ENCODE measurements at regions not wholly inside any gene's neighbourhood (a gene's known extent, or its start where the extent isn't known, plus 50 kb on each side); places are given as distances from the start of the nearest gene placed in this dataset.

DNA sequence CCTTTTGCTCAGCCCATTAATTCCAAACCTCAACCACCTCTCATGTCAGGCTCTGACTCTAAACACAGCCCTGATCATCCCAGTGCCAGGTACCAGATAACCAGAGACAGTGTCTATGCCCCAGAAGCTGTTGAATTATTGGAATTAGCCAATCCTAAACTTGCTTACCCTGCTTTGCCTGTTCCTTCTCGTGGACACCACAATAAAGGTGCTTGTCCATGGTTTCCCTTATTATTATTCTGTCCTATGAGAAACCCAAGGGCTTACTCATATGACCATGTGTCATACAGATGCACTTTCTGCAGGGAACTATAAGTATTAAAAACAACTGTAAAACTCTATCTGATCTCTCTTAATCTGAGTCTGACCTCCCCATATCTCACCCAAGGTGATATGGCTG is 2193.8 kb upstream of the PIK3C3 start:
- Histone ChIP-seq H3K9me2 (replicated peaks; ENCODE audit: insufficient read depth, low read length) (no peaks in the 10 kb centered on the region), H3K4me3 (ENCODE audit: low read length) (no peak overlapping the region), H3K9ac (ENCODE audit: low read length) (no peak overlapping the region), H3K36me3 (ENCODE audit: insufficient read depth, low read length) (no peaks in the 10 kb centered on the region), H2AFZ (ENCODE audit: low read length) (no peak overlapping the region), H3K79me2 (ENCODE audit: low read length) (no peaks in the 10 kb centered on the region), H3K27ac (ENCODE audit: low read length) (no peak overlapping the region), H3K27me3 (ENCODE audit: low read length) (no peaks in the 10 kb centered on the region), H3K4me2 (ENCODE audit: low read depth, low read length, poor library complexity, severe bottlenecking) (no peak overlapping the region), H3K9me3 (ENCODE audit: low read length) (peaks cover 33% of the 10 kb centered on the region), H3K4me1 (ENCODE audit: low read length) (no peaks in the 10 kb centered on the region), H4K20me1 (ENCODE audit: insufficient read depth, low read depth, low read length) (no peaks in the 10 kb centered on the region)
- DNase-seq = no peak

DNA sequence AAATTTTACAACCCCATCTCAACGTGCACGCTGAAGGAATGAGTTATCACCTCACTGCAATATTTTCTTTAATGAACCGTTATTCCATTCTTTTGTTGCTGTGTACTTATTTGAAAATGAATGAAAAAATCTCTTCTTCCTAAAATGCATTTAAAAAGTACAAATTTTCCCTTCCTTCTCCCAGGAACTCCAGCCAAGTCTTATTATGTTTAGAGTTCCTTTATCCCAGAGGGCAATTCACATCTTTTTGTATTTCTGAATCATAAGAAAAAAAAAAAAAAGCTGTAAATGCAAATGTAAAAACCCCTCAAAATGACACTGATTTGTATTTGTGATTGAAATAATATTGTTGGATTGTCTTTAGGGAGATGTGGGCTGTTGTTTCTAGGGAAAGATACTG is 2194.3 kb upstream of the CELF4 start:
- H3K36me3 ChIP-seq (ENCODE audit: insufficient read depth, low read length) = no peaks in the 10 kb centered on the region
- no peaks in the 10 kb centered on the region for H3K27me3 ChIP-seq (ENCODE audit: low read length)
- no peak for DNase-seq
- no peak overlapping the region for H3K4me3 ChIP-seq (ENCODE audit: low read length)
- H3K9ac ChIP-seq (ENCODE audit: low read length) = no peak overlapping the region
- H3K79me2 ChIP-seq (ENCODE audit: low read length) = no peaks in the 10 kb centered on the region
- H3K4me2 ChIP-seq (ENCODE audit: low read depth, low read length, poor library complexity, severe bottlenecking) = no peak overlapping the region
- no peak overlapping the region for H3K27ac ChIP-seq (ENCODE audit: low read length)
- H2AFZ ChIP-seq (ENCODE audit: low read length) = no peak overlapping the region
- H3K9me2 ChIP-seq (replicated peaks; ENCODE audit: insufficient read depth, low read length) = no peaks in the 10 kb centered on the region
- H3K4me1 ChIP-seq (ENCODE audit: low read length) = no peaks in the 10 kb centered on the region
- H4K20me1 ChIP-seq (ENCODE audit: insufficient read depth, low read depth, low read length) = no peaks in the 10 kb centered on the region
- H3K9me3 ChIP-seq (ENCODE audit: low read length) = peaks cover 31% of the 10 kb centered on the region

DNA sequence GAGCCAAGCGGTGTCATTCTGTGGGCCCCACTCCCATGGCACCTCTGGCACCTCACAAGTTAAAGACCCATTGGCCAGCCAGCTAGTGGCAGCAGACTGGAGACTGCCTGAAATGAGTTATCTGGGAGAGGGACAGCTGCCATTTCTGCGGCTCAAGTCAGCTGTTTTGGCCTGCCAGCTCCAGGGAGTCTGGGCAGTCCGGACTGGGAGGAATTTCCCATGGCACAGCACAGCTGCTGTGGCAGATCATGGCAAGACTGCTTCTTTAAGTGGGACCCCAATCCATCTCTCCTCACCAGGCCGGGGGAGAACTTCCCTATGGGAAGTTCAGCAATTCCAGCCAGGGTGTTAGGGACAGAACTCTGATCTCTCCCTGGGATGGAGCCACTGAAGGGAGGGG is 2187.6 kb upstream of the CELF4 start:
- DNase-seq = no peak
- H3K27ac ChIP-seq (ENCODE audit: low read length) = no peak overlapping the region
- peaks cover 42% of the 10 kb centered on the region for H3K9me3 ChIP-seq (ENCODE audit: low read length)
- H3K36me3 ChIP-seq (ENCODE audit: insufficient read depth, low read length) = no peaks in the 10 kb centered on the region
- no peaks in the 10 kb centered on the region for H3K27me3 ChIP-seq (ENCODE audit: low read length)
- no peaks in the 10 kb centered on the region for H3K79me2 ChIP-seq (ENCODE audit: low read length)
- no peak overlapping the region for H3K4me2 ChIP-seq (ENCODE audit: low read depth, low read length, poor library complexity, severe bottlenecking)
- H2AFZ ChIP-seq (ENCODE audit: low read length) = no peak overlapping the region
- H3K9me2 ChIP-seq (replicated peaks; ENCODE audit: insufficient read depth, low read length) = no peaks in the 10 kb centered on the region
- H4K20me1 ChIP-seq (ENCODE audit: insufficient read depth, low read depth, low read length) = no peaks in the 10 kb centered on the region
- no peak overlapping the region for H3K4me3 ChIP-seq (ENCODE audit: low read length)
- H3K9ac ChIP-seq (ENCODE audit: low read length) = no peak overlapping the region
- H3K4me1 ChIP-seq (ENCODE audit: low read length) = no peaks in the 10 kb centered on the region

DNA sequence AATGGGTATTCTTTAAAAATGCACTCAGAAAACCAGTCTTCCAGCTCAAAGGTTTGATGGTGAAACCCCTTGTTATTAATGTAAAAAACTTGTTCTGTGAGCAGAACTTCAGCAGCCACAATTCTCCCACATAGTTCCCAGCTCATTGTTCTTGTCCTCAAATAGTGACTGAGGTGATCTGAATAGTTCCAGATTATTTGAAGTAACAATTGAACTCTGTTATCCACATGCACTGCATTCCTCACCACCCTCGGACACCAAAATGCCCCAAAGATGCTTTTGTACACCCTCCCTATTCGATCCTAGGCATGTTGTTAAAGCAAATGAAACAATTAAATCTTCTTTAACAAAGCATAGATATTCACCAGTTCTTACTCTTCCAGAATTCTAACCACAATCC is 2186.8 kb upstream of the CELF4 start:
- H3K36me3 ChIP-seq (ENCODE audit: insufficient read depth, low read length) = no peaks in the 10 kb centered on the region
- DNase-seq = no peak

DNA sequence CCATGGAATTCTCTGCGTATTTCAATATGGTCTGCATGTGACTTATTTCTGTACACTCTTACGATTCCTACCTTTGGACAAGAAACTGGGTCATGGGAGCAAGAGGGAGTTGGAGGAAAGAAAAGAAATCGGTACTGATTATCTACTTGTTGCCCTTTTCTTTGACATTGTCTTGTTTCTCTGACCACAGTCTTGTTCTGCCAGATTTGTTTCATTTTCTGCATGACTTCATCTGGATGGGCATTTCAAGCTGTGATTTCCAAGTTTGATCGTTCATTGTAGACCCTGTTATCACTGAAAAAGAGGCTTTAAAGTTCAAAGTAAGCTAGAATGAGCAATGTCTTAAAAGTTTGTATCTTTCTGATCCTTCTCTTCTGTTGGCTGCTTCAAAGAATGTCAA is 2186.3 kb upstream of the CELF4 start:
- no peak overlapping the region for H3K9ac ChIP-seq (ENCODE audit: low read length)
- no peaks in the 10 kb centered on the region for H3K36me3 ChIP-seq (ENCODE audit: insufficient read depth, low read length)
- DNase-seq = no peak

More for the DNA sequence above, 2186.8 kb upstream of the CELF4 start:
- Histone ChIP-seq H3K27me3 (ENCODE audit: low read length) (no peaks in the 10 kb centered on the region), H2AFZ (ENCODE audit: low read length) (no peak overlapping the region), H3K4me3 (ENCODE audit: low read length) (no peak overlapping the region), H3K4me1 (ENCODE audit: low read length) (no peaks in the 10 kb centered on the region), H4K20me1 (ENCODE audit: insufficient read depth, low read depth, low read length) (no peaks in the 10 kb centered on the region), H3K27ac (ENCODE audit: low read length) (no peak overlapping the region), H3K9me3 (ENCODE audit: low read length) (peaks cover 40% of the 10 kb centered on the region), H3K9me2 (replicated peaks; ENCODE audit: insufficient read depth, low read length) (no peaks in the 10 kb centered on the region), H3K79me2 (ENCODE audit: low read length) (no peaks in the 10 kb centered on the region), H3K4me2 (ENCODE audit: low read depth, low read length, poor library complexity, severe bottlenecking) (no peak overlapping the region), H3K9ac (ENCODE audit: low read length) (no peak overlapping the region)

DNA sequence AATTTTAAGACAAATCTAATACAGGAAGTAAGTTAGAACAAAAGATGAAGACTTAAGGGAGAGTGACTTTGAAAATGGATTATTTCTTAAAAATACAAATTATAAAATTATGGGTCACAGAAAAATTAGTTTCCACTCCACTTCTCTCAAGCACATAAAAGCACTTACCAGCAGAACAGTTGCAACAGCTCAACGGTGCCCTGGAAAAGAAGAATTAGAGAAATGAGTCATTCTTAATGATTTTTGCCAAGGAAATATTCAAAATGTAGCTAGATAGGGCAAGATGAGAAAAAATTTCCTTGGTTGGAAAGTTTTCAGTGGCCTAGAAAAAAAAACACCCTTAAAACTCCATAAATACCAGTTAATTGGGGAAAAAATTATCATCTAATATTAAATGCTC is 2185.6 kb upstream of the CELF4 start:
- Histone ChIP-seq H2AFZ (ENCODE audit: low read length) (no peak overlapping the region), H3K9ac (ENCODE audit: low read length) (no peak overlapping the region), H3K79me2 (ENCODE audit: low read length) (no peaks in the 10 kb centered on the region), H4K20me1 (ENCODE audit: insufficient read depth, low read depth, low read length) (no peaks in the 10 kb centered on the region), H3K27ac (ENCODE audit: low read length) (no peak overlapping the region), H3K4me1 (ENCODE audit: low read length) (no peaks in the 10 kb centered on the region), H3K9me2 (replicated peaks; ENCODE audit: insufficient read depth, low read length) (no peaks in the 10 kb centered on the region; the same call in 1 of the 2 replicates), H3K4me3 (ENCODE audit: low read length) (no peak overlapping the region), H3K27me3 (ENCODE audit: low read length) (no peaks in the 10 kb centered on the region), H3K9me3 (ENCODE audit: low read length) (peaks cover 46% of the 10 kb centered on the region), H3K4me2 (ENCODE audit: low read depth, low read length, poor library complexity, severe bottlenecking) (no peak overlapping the region), H3K36me3 (ENCODE audit: insufficient read depth, low read length) (no peaks in the 10 kb centered on the region)
- no peak for DNase-seq

More for the DNA sequence above, 2186.3 kb upstream of the CELF4 start:
- H4K20me1 ChIP-seq (ENCODE audit: insufficient read depth, low read depth, low read length) = no peaks in the 10 kb centered on the region
- H3K27ac ChIP-seq (ENCODE audit: low read length) = no peak overlapping the region
- no peak overlapping the region for H2AFZ ChIP-seq (ENCODE audit: low read length)
- H3K79me2 ChIP-seq (ENCODE audit: low read length) = no peaks in the 10 kb centered on the region
- H3K4me2 ChIP-seq (ENCODE audit: low read depth, low read length, poor library complexity, severe bottlenecking) = no peak overlapping the region
- H3K9me3 ChIP-seq (ENCODE audit: low read length) = peaks cover 40% of the 10 kb centered on the region
- no peaks in the 10 kb centered on the region for H3K27me3 ChIP-seq (ENCODE audit: low read length)
- no peaks in the 10 kb centered on the region for H3K9me2 ChIP-seq (replicated peaks; ENCODE audit: insufficient read depth, low read length)
- H3K4me3 ChIP-seq (ENCODE audit: low read length) = no peak overlapping the region
- H3K4me1 ChIP-seq (ENCODE audit: low read length) = no peaks in the 10 kb centered on the region

DNA sequence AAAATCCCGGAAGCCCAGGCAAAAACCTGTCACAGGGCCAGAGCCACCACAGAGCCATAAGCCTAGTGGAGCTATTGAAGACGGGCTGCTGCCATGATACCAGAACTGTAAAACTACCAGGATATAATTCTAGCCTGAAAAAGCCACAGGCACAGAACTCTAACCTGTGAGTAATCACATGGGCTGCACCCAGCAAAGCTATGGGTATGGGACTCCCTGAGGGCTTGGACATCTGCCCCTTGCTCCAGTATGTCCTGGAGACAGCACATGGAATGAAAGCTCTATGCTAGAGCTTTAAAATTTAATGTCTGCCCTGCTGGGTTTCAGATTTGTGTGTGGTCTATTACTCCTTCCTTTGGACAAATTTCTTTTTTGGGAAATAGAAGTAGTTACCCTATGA is 2183.6 kb upstream of the CELF4 start:
- Histone ChIP-seq H3K36me3 (ENCODE audit: insufficient read depth, low read length) (no peaks in the 10 kb centered on the region), H4K20me1 (ENCODE audit: insufficient read depth, low read depth, low read length) (no peaks in the 10 kb centered on the region), H3K4me2 (ENCODE audit: low read depth, low read length, poor library complexity, severe bottlenecking) (no peak overlapping the region), H3K9ac (ENCODE audit: low read length) (no peak overlapping the region), H3K79me2 (ENCODE audit: low read length) (no peaks in the 10 kb centered on the region), H3K9me3 (ENCODE audit: low read length) (peaks cover 39% of the 10 kb centered on the region), H3K27ac (ENCODE audit: low read length) (no peak overlapping the region), H3K27me3 (ENCODE audit: low read length) (no peaks in the 10 kb centered on the region), H2AFZ (ENCODE audit: low read length) (no peak overlapping the region), H3K9me2 (replicated peaks; ENCODE audit: insufficient read depth, low read length) (no peaks in the 10 kb centered on the region; the same call in 1 of the 2 replicates), H3K4me3 (ENCODE audit: low read length) (no peak overlapping the region), H3K4me1 (ENCODE audit: low read length) (no peaks in the 10 kb centered on the region)
- DNase-seq = no peak

DNA sequence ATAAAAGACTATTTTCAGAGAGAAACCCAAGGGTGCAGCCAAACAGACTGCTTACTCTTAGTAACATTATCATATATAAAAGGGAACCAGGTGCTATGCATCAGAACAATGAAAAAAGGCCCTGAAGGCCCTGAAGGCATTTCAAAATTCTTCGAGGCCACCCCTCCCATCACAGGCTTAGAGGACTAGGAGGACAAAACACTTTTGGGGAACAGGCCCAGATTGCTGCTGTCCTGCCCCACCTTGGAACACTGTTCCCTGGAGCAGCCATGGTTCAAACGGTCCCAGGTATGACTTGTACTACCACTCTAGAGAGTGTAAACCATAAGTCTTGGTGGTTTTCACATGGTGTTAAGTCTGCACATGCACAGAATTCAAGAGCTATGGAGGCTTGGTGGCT is 2183.1 kb upstream of the CELF4 start:
- Histone ChIP-seq H3K36me3 (ENCODE audit: insufficient read depth, low read length) (no peaks in the 10 kb centered on the region), H3K4me1 (ENCODE audit: low read length) (no peaks in the 10 kb centered on the region), H3K4me2 (ENCODE audit: low read depth, low read length, poor library complexity, severe bottlenecking) (no peak overlapping the region), H3K27ac (ENCODE audit: low read length) (no peak overlapping the region), H3K4me3 (ENCODE audit: low read length) (no peak overlapping the region), H3K9me3 (ENCODE audit: low read length) (peaks cover 40% of the 10 kb centered on the region), H3K27me3 (ENCODE audit: low read length) (no peaks in the 10 kb centered on the region), H2AFZ (ENCODE audit: low read length) (no peak overlapping the region), H3K9me2 (replicated peaks; ENCODE audit: insufficient read depth, low read length) (no peaks in the 10 kb centered on the region; the same call in 1 of the 2 replicates), H3K9ac (ENCODE audit: low read length) (no peak overlapping the region), H3K79me2 (ENCODE audit: low read length) (no peaks in the 10 kb centered on the region), H4K20me1 (ENCODE audit: insufficient read depth, low read depth, low read length) (no peaks in the 10 kb centered on the region)
- DNase-seq = no peak

DNA sequence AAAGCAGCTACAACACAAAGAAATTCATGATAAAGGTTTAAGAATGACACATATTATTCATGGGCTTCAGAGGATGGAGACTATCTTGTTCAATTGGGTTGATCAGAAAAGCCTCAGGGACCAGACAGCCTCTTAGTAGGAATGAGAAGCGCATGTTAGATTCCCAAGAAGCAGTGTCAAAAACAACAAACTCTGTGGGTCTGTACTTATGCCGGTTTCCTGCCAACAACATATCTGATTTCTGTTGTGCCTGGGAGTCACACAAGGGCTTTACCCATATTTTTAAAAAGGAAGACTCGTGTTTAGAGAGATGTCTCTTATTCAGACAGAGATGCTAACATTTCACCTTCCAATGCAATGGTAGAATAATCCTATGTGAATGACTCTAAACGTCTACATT is 2180.6 kb upstream of the CELF4 start:
- Histone ChIP-seq H3K9ac (ENCODE audit: low read length) (no peak overlapping the region), H3K4me3 (ENCODE audit: low read length) (no peak overlapping the region), H3K4me2 (ENCODE audit: low read depth, low read length, poor library complexity, severe bottlenecking) (no peak overlapping the region), H3K27me3 (ENCODE audit: low read length) (no peaks in the 10 kb centered on the region), H2AFZ (ENCODE audit: low read length) (no peak overlapping the region), H3K9me2 (replicated peaks; ENCODE audit: insufficient read depth, low read length) (no peaks in the 10 kb centered on the region; the same call in 1 of the 2 replicates), H3K4me1 (ENCODE audit: low read length) (no peaks in the 10 kb centered on the region), H3K27ac (ENCODE audit: low read length) (no peak overlapping the region), H4K20me1 (ENCODE audit: insufficient read depth, low read depth, low read length) (no peaks in the 10 kb centered on the region), H3K9me3 (ENCODE audit: low read length) (peaks cover 31% of the 10 kb centered on the region), H3K79me2 (ENCODE audit: low read length) (no peaks in the 10 kb centered on the region), H3K36me3 (ENCODE audit: insufficient read depth, low read length) (no peaks in the 10 kb centered on the region)
- DNase-seq = no peak

All from Karpas-422 (cell line).